H1 (cell line): ENCODE measurements at regions not wholly inside any gene's neighbourhood (a gene's known extent, or its start where the extent isn't known, plus 50 kb on each side); places are given as distances from the start of the nearest gene placed in this dataset.

Experiments used
- CTCF ChIA-PET: fragments of 300-600 bp; sonication (Branson Sonifier 250); formaldehyde crosslinking; loops from one replicate; lab custom pipeline; 2021; ENCODE audit not compliant: partially characterized antibody; lab: Charles Lee
- POLR2A ChIA-PET: fragments of 300-600 bp; sonication (Branson Sonifier 250); formaldehyde crosslinking; loops from one replicate; lab custom pipeline; 2021; ENCODE audit warnings: inconsistent platforms; ENCODE audit not compliant: partially characterized antibody; lab: Charles Lee
- DNase-seq, 2 experiments: peaks; one replicate each; pipeline versions ENCODE4 v3.0.0 to v3.0.0-alpha.2; 2010 to 2022; ENCODE audit warnings: low spot score in 2 of 2, low read depth in 1 of 2, mixed read lengths in 1 of 2
- FAIRE-seq: peaks from 2 replicates; lab custom pipeline; 2011; peaks lifted over from hg19 to GRCh38; lab: Jason Lieb, UNC
- H2AFZ ChIP-seq: 2 replicates; pipeline ENCODE4 v1.8.1; 2012; ENCODE audit warnings: low read length, inconsistent platforms
- H2AK5ac ChIP-seq: 2 replicates; pipeline ENCODE4 v1.6.1; 2013; ENCODE audit warnings: low read depth, low read length
- H2BK120ac ChIP-seq: replicated peaks from 2 replicates; pipeline ENCODE3; 2013; ENCODE audit warnings: low read depth, low read length, inconsistent platforms
- H2BK12ac ChIP-seq: 2 replicates; pipeline ENCODE4 v1.6.1; 2013; ENCODE audit warnings: low read depth, low read length
- H2BK15ac ChIP-seq: 2 replicates; pipeline ENCODE4 v1.6.1; 2013; ENCODE audit warnings: low read length
- H2BK20ac ChIP-seq: 2 replicates; pipeline ENCODE4 v1.6.1; 2013; ENCODE audit warnings: low read length
- H2BK5ac ChIP-seq: 2 replicates; pipeline ENCODE4 v1.6.1; 2013; ENCODE audit warnings: low read depth, low read length
- H3K14ac ChIP-seq: 2 replicates; pipeline ENCODE4 v1.6.1; 2013; ENCODE audit warnings: inconsistent platforms; ENCODE audit not compliant: insufficient read length
- H3K18ac ChIP-seq: 2 replicates; pipeline ENCODE4 v1.6.1; 2013; ENCODE audit warnings: low read length; ENCODE audit errors: extremely low read depth
- H3K23ac ChIP-seq: 2 replicates; pipeline ENCODE4 v1.6.1; 2013; ENCODE audit warnings: inconsistent platforms; ENCODE audit not compliant: insufficient read length
- H3K23me2 ChIP-seq: 2 replicates; pipeline ENCODE4 v1.6.1; 2013; ENCODE audit warnings: low read depth, low read length
- H3K27ac ChIP-seq: 2 replicates; pipeline ENCODE4 v1.6.1; 2011; ENCODE audit warnings: low read depth, low read length, inconsistent platforms
- H3K27me3 ChIP-seq, 4 experiments: replicated peaks in 1 of 4; 1 replicate in 1 of 4; 2 replicates in 3 of 4; pipeline versions ENCODE4 v1.6.1 to v1.8.1; 2011 to 2013; ENCODE audit warnings: low read length in 3 of 4, mild to moderate bottlenecking in 3 of 4, inconsistent platforms in 2 of 4, mixed read lengths in 2 of 4, moderate library complexity in 1 of 4; ENCODE audit not compliant: control insufficient read depth in 3 of 4, insufficient read depth in 3 of 4; ENCODE audit errors: extremely low read depth in 1 of 4
- H3K36me3 ChIP-seq, 4 experiments: 2 replicates each; pipeline versions ENCODE4 v1.6.1 to v1.8.1; 2011 to 2013; ENCODE audit warnings: mild to moderate bottlenecking in 4 of 4, low read length in 3 of 4, moderate library complexity in 2 of 4, control low read depth in 1 of 4, inconsistent platforms in 1 of 4; ENCODE audit not compliant: insufficient read depth in 4 of 4, control insufficient read depth in 2 of 4
- H3K4ac ChIP-seq: replicated peaks from 2 replicates; pipeline ENCODE3; 2013; ENCODE audit warnings: low read length, low read depth, mixed read lengths, inconsistent platforms; ENCODE audit not compliant: insufficient read length
- H3K4me1 ChIP-seq, 4 experiments: replicated peaks in 1 of 4; 1 replicate in 1 of 4; 2 replicates in 3 of 4; pipeline versions ENCODE4 v1.6.1 to v1.8.1; 2011 to 2013; ENCODE audit warnings: low read length in 3 of 4, inconsistent platforms in 2 of 4, mixed read lengths in 1 of 4; ENCODE audit not compliant: insufficient read depth in 4 of 4, control insufficient read depth in 3 of 4
- H3K4me2 ChIP-seq, 2 experiments: 2 replicates each; pipeline versions ENCODE4 v1.6.1 to v1.8.1; 2011 to 2013; ENCODE audit warnings: low read depth in 2 of 2, low read length in 2 of 2, control low read depth in 1 of 2, inconsistent platforms in 1 of 2, mild to moderate bottlenecking in 1 of 2; ENCODE audit not compliant: insufficient read depth in 1 of 2
- H3K4me3 ChIP-seq, 4 experiments: fragments of 200-600, 300-600 bp in 1 of 4; sonication (generic), shearing (Covaris generic), sonication (Bioruptor Twin) in 1 of 4; 2 replicates each; pipeline versions ENCODE4 v1.5.1 to v1.8.1; 2011 to 2016; ENCODE audit warnings: low read length in 4 of 4, low read depth in 3 of 4, control low read depth in 2 of 4, inconsistent platforms in 2 of 4, mild to moderate bottlenecking in 2 of 4, mixed read lengths in 1 of 4, moderate library complexity in 1 of 4; ENCODE audit not compliant: insufficient read depth in 2 of 4; ENCODE audit errors: extremely low read depth in 1 of 4
- H3K56ac ChIP-seq: replicated peaks from 2 replicates; pipeline ENCODE3; 2013; ENCODE audit warnings: low read depth, mild to moderate bottlenecking, mixed read lengths, low read length, inconsistent platforms; ENCODE audit not compliant: insufficient read length
- H3K79me1 ChIP-seq: 2 replicates; pipeline ENCODE4 v1.6.1; 2013; ENCODE audit warnings: low read depth, low read length, control low read depth
- H3K79me2 ChIP-seq, 2 experiments: 2 replicates each; pipeline versions ENCODE4 v1.6.1 to v1.8.1; 2012 to 2013; ENCODE audit warnings: low read length in 2 of 2, mild to moderate bottlenecking in 2 of 2, inconsistent platforms in 1 of 2; ENCODE audit not compliant: insufficient read depth in 2 of 2, control insufficient read depth in 1 of 2
- H3K9ac ChIP-seq, 4 experiments: replicated peaks in 1 of 4; 1 replicate in 1 of 4; 2 replicates in 3 of 4; pipeline versions ENCODE4 v1.6.1 to v1.8.1; 2011 to 2013; ENCODE audit warnings: low read depth in 3 of 4, low read length in 3 of 4, control low read depth in 2 of 4, mild to moderate bottlenecking in 2 of 4, moderate library complexity in 2 of 4, inconsistent platforms in 1 of 4; ENCODE audit errors: extremely low read depth in 1 of 4
- H3K9me3 ChIP-seq, 2 experiments: 2 replicates each; pipeline versions ENCODE4 v1.6.1 to v1.8.1; 2012 to 2013; ENCODE audit warnings: mild to moderate bottlenecking in 2 of 2, moderate library complexity in 2 of 2, control low read depth in 1 of 2, inconsistent platforms in 1 of 2, low read depth in 1 of 2, low read length in 1 of 2, mixed read lengths in 1 of 2; ENCODE audit not compliant: insufficient read depth in 2 of 2
- H4K20me1 ChIP-seq, 2 experiments: replicated peaks in 1 of 2; 2 replicates each; pipeline versions ENCODE3 to v1.8.1; 2011 to 2013; ENCODE audit warnings: inconsistent platforms in 2 of 2, low read length in 2 of 2, mild to moderate bottlenecking in 1 of 2; ENCODE audit not compliant: insufficient read depth in 2 of 2, control insufficient read depth in 1 of 2
- H4K5ac ChIP-seq: 2 replicates; pipeline ENCODE4 v1.6.1; 2013; ENCODE audit warnings: low read length, low read depth, mixed read lengths, inconsistent platforms; ENCODE audit not compliant: insufficient read length
- H4K8ac ChIP-seq: 2 replicates; pipeline ENCODE4 v1.8.0; 2013; ENCODE audit warnings: mild to moderate bottlenecking, moderate library complexity, low read length, inconsistent platforms; ENCODE audit not compliant: insufficient read depth; ENCODE audit errors: extremely low read depth
- H4K91ac ChIP-seq: replicated peaks from 2 replicates; pipeline ENCODE3; 2013; ENCODE audit warnings: low read length, mixed read lengths, inconsistent platforms; ENCODE audit not compliant: insufficient read length
- BACH1 ChIP-seq: IDR thresholded peaks from 2 replicates; pipeline ENCODE4 v1.6.1; 2012; ENCODE audit warnings: low read length, improper control_type of control experiment
- EGR1 ChIP-seq: IDR thresholded peaks from 2 replicates; pipeline ENCODE4 v1.6.1; 2011; ENCODE audit warnings: low read depth, low read length, borderline replicate concordance
- EP300 ChIP-seq, 2 experiments: IDR thresholded peaks; 1 replicate in 1 of 2; 2 replicates in 1 of 2; pipeline ENCODE4 v1.6.1; 2011 to 2012; ENCODE audit warnings: low read depth in 2 of 2, low read length in 2 of 2, mild to moderate bottlenecking in 2 of 2, borderline replicate concordance in 1 of 2, inconsistent platforms in 1 of 2, moderate library complexity in 1 of 2
- HDAC6 ChIP-seq: IDR thresholded peaks from one replicate; pipeline ENCODE4 v1.7.1; 2012; ENCODE audit warnings: low read depth, mild to moderate bottlenecking, inconsistent platforms, low read length, moderate library complexity
- KDM1A ChIP-seq: fragments of 200-600, 300-600 bp; sonication (generic); IDR thresholded peaks from 2 replicates; pipeline ENCODE4 v1.7.1; 2016; ENCODE audit warnings: mild to moderate bottlenecking, low read length, borderline replicate concordance
- RAD21 ChIP-seq, 2 experiments: IDR thresholded peaks in 1 of 2; conservative IDR thresholded peaks in 1 of 2; 2 replicates each; pipeline ENCODE4 v1.6.1; 2011; ENCODE audit warnings: low read depth in 2 of 2, low read length in 2 of 2, improper control_type of control experiment in 1 of 2, inconsistent platforms in 1 of 2, mild to moderate bottlenecking in 1 of 2, moderate library complexity in 1 of 2
- RNF2 ChIP-seq: fragments of 200-900, 300-1000 bp; sonication (generic); IDR thresholded peaks from 2 replicates; pipeline ENCODE4 v1.7.1; 2016; ENCODE audit warnings: borderline replicate concordance, low read depth, mild to moderate bottlenecking, antibody characterized with exemption, low read length; ENCODE audit not compliant: poor library complexity, severe bottlenecking; ENCODE audit errors: missing control alignments
- WGBS, 2 experiments: shearing (Covaris generic) in 1 of 2; methylation state at CpG; one replicate each; pipeline versions ENCODE4 v1.1.6 to v1.1.7; 2013 to 2015; ENCODE audit warnings: low lambda C conversion rate in 2 of 2, mixed read lengths in 2 of 2, inconsistent platforms in 1 of 2, low coverage in 1 of 2, missing lambda C conversion rate in 1 of 2; ENCODE audit not compliant: insufficient replicate concordance in 2 of 2, insufficient coverage in 1 of 2, insufficient read length in 1 of 2; ENCODE audit errors: extremely low coverage in 1 of 2, missing lambda C conversion rate in 1 of 2; 5-methylcytosine and 5-hydroxymethylcytosine counted together

DNA sequence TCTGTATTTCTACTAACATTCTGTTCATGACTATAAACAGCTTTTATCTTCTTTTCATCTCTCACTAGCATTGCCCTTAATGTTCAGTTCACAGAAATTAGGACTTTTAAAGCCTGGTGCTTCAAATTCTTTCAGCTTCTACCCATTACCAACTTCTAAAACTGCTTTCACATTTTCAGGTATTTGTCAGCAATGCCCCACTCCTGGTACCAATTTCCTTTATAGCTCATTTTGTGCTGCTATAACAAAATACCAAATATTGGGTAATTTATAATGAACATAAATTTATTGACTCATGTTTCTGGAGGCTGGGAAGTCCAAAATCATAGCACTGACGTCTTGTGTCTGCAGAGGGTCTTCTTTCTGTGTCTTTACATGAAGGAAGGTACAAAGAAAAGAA, 753.1 kb upstream of the CCDC54 start:
- no peak overlapping the region for H3K23ac ChIP-seq
- no peak overlapping the region for H4K91ac ChIP-seq
- no peak overlapping the region for H3K18ac ChIP-seq
- no peaks in the 10 kb centered on the region for H3K23me2 ChIP-seq
- ChIA-PET POLR2A (no interaction called here), CTCF (no interaction called here)
- H3K4me2 ChIP-seq = no peak overlapping the region
- no peak overlapping the region for H2BK120ac ChIP-seq
- 0 out of 8 replicates have a peak overlapping the region, but pooled peaks of 1 of the 4 experiments have one; percentile 21 for H3K4me3 ChIP-seq
- H2BK5ac ChIP-seq = no peak overlapping the region
- no peak overlapping the region for H3K14ac ChIP-seq
- WGBS, 2 experiments = 89% methylated on average over 1 of the region's 1 CpG; no CpG with 5 or more reads in 1 of the 2 experiments
- no peak overlapping the region for H3K4ac ChIP-seq
- H3K9me3 ChIP-seq = peaks cover 14 to 20% of the 10 kb centered on the region in 2 experiments
- no peak overlapping the region for H4K5ac ChIP-seq
- DNase-seq = no peak
- TF ChIP-seq EGR1 (no peak), RNF2 (no peak), HDAC6 (no peak), KDM1A (no peak), BACH1 (no peak), EP300 (IDR thresholded peaks at IDR 0.05; ENCODE audit: borderline replicate concordance in 1 of 2, low read depth in 2 of 2, low read length in 2 of 2) (no peak), RAD21 (IDR thresholded peaks at IDR 0.05 in 1 of 2, conservative IDR thresholded peaks at IDR 0.05 in 1 of 2; ENCODE audit: low read depth in 2 of 2, low read length in 2 of 2) (no peak)
- no peak overlapping the region for H3K9ac ChIP-seq
- no peak overlapping the region for H2AFZ ChIP-seq
- H2BK20ac ChIP-seq = no peak overlapping the region
- H2BK15ac ChIP-seq = no peak overlapping the region
- H3K4me1 ChIP-seq = no peaks in the 10 kb centered on the region
- no peak overlapping the region for H3K27ac ChIP-seq
- no peaks in the 10 kb centered on the region for H3K27me3 ChIP-seq
- H4K20me1 ChIP-seq = no peaks in the 10 kb centered on the region
- FAIRE-seq = no peak
- H4K8ac ChIP-seq = no peak overlapping the region
- 0 out of 8 replicates have a peak, but pooled peaks cover 0 to 5% (median 0%) of the 10 kb centered on the region in 4 experiments for H3K36me3 ChIP-seq
- H3K79me1 ChIP-seq = no peaks in the 10 kb centered on the region
- no peak overlapping the region for H2AK5ac ChIP-seq
- no peak overlapping the region for H3K56ac ChIP-seq
- H3K79me2 ChIP-seq = no peaks in the 10 kb centered on the region
- no peak overlapping the region for H2BK12ac ChIP-seq
